GM23338 (cell line): ENCODE measurements at regions not wholly inside any gene's neighbourhood (a gene's known extent, or its start where the extent isn't known, plus 50 kb on each side); places are given as distances from the start of the nearest gene placed in this dataset.

Experiments used
- CREB1 ChIP-seq: fragments of 250-450 bp; sonication (Bioruptor Pico); IDR thresholded peaks from 2 replicates; pipeline ENCODE4 v1.5.0; 2020; ENCODE audit warnings: low read depth, mild to moderate bottlenecking, moderate library complexity
- EZH2 ChIP-seq: fragments of 200-600 bp; sonication (generic); IDR thresholded peaks from one replicate; pipeline ENCODE4 v1.8.0; 2017; ENCODE audit warnings: antibody characterized with exemption, mild to moderate bottlenecking, low read depth; ENCODE audit not compliant: unreplicated experiment
- EZH2phosphoT487 ChIP-seq: fragments of 200-600 bp; sonication (generic); IDR thresholded peaks from one replicate; pipeline ENCODE4 v1.8.1; 2018; ENCODE audit warnings: antibody characterized with exemption; ENCODE audit not compliant: unreplicated experiment
- JUNB ChIP-seq: IDR thresholded peaks from one replicate; pipeline ENCODE4 v1.6.1; 2016; ENCODE audit warnings: antibody characterized with exemption; ENCODE audit not compliant: unreplicated experiment
- NANOG ChIP-seq: IDR thresholded peaks from 2 replicates; pipeline ENCODE4 v1.6.1; 2016; ENCODE audit warnings: antibody characterized with exemption, borderline replicate concordance
- POLR2AphosphoS5 ChIP-seq: IDR thresholded peaks from 2 replicates; pipeline ENCODE4 v1.6.1; 2016; ENCODE audit warnings: antibody characterized with exemption, low read depth
- STAT1 ChIP-seq: IDR thresholded peaks from one replicate; pipeline ENCODE4 v1.6.1; 2016; ENCODE audit warnings: antibody characterized with exemption; ENCODE audit not compliant: unreplicated experiment
- ZNF114 ChIP-seq: fragments of 250-450 bp; sonication (Bioruptor Pico); IDR thresholded peaks from 2 replicates; pipeline ENCODE4 v1.5.0; 2020; ENCODE audit warnings: mild to moderate bottlenecking, moderate library complexity
- ZNF331 ChIP-seq: fragments of 250-450 bp; sonication (Bioruptor Pico); IDR thresholded peaks from 2 replicates; pipeline ENCODE4 v1.5.0; 2020; ENCODE audit warnings: low read depth, mild to moderate bottlenecking, moderate library complexity
- TF ChIP-seq, protein P1 (sequence below), 2 experiments: fragments of 200-600 bp in 1 of 2; sonication (generic) in 1 of 2; conservative IDR thresholded peaks; 2 replicates each; pipeline versions ENCODE4 v1.5.1 to v1.6.1; 2016 to 2017; ENCODE audit warnings: antibody characterized with exemption in 2 of 2, low read depth in 2 of 2, mild to moderate bottlenecking in 2 of 2, moderate library complexity in 1 of 2
- TF ChIP-seq, protein P2 (sequence below): IDR thresholded peaks from one replicate; pipeline ENCODE4 v1.6.1; 2018; ENCODE audit warnings: antibody characterized with exemption; ENCODE audit not compliant: unreplicated experiment
- TF ChIP-seq, protein P3 (sequence below): fragments of 250-450 bp; sonication (Bioruptor Pico); IDR thresholded peaks from 2 replicates; pipeline ENCODE4 v1.5.0; 2020; ENCODE audit warnings: mild to moderate bottlenecking, moderate library complexity
- TF ChIP-seq, protein P4 (sequence below): IDR thresholded peaks from 2 replicates; pipeline ENCODE4 v1.6.1; 2016; ENCODE audit warnings: antibody characterized with exemption

DNA sequence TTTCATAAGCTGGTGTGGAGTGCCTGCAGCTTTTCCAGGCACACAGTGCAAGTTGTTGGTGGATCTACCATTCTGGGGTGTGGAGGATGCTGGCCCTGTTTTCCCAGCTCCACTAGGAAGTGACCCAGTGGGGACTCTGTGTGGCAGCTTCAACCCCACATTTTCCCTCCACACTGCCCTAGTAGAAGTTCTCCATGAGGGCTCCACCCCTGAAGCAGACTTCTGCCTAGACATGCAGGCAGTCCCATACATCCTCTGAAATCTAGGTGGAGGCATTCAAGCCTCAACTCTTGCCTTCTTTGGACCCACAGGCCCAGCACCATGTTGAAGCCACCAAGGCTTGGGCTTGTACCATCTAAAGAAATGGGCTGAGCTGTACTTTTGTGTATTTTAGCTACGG lies 206.2 kb upstream of the GRM7 start:
- TF ChIP-seq, protein P1, sequence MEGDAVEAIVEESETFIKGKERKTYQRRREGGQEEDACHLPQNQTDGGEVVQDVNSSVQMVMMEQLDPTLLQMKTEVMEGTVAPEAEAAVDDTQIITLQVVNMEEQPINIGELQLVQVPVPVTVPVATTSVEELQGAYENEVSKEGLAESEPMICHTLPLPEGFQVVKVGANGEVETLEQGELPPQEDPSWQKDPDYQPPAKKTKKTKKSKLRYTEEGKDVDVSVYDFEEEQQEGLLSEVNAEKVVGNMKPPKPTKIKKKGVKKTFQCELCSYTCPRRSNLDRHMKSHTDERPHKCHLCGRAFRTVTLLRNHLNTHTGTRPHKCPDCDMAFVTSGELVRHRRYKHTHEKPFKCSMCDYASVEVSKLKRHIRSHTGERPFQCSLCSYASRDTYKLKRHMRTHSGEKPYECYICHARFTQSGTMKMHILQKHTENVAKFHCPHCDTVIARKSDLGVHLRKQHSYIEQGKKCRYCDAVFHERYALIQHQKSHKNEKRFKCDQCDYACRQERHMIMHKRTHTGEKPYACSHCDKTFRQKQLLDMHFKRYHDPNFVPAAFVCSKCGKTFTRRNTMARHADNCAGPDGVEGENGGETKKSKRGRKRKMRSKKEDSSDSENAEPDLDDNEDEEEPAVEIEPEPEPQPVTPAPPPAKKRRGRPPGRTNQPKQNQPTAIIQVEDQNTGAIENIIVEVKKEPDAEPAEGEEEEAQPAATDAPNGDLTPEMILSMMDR (conservative IDR thresholded peaks at IDR 0.05; ENCODE audit: low read depth in 2 of 2), result no peak
- no peak for TF ChIP-seq EZH2
- TF ChIP-seq CREB1 (CRISPR knock-in tag), result no peak
- TF ChIP-seq POLR2AphosphoS5, result no peak
- TF ChIP-seq, protein P2, sequence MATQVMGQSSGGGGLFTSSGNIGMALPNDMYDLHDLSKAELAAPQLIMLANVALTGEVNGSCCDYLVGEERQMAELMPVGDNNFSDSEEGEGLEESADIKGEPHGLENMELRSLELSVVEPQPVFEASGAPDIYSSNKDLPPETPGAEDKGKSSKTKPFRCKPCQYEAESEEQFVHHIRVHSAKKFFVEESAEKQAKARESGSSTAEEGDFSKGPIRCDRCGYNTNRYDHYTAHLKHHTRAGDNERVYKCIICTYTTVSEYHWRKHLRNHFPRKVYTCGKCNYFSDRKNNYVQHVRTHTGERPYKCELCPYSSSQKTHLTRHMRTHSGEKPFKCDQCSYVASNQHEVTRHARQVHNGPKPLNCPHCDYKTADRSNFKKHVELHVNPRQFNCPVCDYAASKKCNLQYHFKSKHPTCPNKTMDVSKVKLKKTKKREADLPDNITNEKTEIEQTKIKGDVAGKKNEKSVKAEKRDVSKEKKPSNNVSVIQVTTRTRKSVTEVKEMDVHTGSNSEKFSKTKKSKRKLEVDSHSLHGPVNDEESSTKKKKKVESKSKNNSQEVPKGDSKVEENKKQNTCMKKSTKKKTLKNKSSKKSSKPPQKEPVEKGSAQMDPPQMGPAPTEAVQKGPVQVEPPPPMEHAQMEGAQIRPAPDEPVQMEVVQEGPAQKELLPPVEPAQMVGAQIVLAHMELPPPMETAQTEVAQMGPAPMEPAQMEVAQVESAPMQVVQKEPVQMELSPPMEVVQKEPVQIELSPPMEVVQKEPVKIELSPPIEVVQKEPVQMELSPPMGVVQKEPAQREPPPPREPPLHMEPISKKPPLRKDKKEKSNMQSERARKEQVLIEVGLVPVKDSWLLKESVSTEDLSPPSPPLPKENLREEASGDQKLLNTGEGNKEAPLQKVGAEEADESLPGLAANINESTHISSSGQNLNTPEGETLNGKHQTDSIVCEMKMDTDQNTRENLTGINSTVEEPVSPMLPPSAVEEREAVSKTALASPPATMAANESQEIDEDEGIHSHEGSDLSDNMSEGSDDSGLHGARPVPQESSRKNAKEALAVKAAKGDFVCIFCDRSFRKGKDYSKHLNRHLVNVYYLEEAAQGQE, result no peak
- TF ChIP-seq ZNF331 (CRISPR knock-in tag), result no peak
- TF ChIP-seq EZH2phosphoT487, result no peak
- TF ChIP-seq JUNB, result no peak
- TF ChIP-seq, protein P3, sequence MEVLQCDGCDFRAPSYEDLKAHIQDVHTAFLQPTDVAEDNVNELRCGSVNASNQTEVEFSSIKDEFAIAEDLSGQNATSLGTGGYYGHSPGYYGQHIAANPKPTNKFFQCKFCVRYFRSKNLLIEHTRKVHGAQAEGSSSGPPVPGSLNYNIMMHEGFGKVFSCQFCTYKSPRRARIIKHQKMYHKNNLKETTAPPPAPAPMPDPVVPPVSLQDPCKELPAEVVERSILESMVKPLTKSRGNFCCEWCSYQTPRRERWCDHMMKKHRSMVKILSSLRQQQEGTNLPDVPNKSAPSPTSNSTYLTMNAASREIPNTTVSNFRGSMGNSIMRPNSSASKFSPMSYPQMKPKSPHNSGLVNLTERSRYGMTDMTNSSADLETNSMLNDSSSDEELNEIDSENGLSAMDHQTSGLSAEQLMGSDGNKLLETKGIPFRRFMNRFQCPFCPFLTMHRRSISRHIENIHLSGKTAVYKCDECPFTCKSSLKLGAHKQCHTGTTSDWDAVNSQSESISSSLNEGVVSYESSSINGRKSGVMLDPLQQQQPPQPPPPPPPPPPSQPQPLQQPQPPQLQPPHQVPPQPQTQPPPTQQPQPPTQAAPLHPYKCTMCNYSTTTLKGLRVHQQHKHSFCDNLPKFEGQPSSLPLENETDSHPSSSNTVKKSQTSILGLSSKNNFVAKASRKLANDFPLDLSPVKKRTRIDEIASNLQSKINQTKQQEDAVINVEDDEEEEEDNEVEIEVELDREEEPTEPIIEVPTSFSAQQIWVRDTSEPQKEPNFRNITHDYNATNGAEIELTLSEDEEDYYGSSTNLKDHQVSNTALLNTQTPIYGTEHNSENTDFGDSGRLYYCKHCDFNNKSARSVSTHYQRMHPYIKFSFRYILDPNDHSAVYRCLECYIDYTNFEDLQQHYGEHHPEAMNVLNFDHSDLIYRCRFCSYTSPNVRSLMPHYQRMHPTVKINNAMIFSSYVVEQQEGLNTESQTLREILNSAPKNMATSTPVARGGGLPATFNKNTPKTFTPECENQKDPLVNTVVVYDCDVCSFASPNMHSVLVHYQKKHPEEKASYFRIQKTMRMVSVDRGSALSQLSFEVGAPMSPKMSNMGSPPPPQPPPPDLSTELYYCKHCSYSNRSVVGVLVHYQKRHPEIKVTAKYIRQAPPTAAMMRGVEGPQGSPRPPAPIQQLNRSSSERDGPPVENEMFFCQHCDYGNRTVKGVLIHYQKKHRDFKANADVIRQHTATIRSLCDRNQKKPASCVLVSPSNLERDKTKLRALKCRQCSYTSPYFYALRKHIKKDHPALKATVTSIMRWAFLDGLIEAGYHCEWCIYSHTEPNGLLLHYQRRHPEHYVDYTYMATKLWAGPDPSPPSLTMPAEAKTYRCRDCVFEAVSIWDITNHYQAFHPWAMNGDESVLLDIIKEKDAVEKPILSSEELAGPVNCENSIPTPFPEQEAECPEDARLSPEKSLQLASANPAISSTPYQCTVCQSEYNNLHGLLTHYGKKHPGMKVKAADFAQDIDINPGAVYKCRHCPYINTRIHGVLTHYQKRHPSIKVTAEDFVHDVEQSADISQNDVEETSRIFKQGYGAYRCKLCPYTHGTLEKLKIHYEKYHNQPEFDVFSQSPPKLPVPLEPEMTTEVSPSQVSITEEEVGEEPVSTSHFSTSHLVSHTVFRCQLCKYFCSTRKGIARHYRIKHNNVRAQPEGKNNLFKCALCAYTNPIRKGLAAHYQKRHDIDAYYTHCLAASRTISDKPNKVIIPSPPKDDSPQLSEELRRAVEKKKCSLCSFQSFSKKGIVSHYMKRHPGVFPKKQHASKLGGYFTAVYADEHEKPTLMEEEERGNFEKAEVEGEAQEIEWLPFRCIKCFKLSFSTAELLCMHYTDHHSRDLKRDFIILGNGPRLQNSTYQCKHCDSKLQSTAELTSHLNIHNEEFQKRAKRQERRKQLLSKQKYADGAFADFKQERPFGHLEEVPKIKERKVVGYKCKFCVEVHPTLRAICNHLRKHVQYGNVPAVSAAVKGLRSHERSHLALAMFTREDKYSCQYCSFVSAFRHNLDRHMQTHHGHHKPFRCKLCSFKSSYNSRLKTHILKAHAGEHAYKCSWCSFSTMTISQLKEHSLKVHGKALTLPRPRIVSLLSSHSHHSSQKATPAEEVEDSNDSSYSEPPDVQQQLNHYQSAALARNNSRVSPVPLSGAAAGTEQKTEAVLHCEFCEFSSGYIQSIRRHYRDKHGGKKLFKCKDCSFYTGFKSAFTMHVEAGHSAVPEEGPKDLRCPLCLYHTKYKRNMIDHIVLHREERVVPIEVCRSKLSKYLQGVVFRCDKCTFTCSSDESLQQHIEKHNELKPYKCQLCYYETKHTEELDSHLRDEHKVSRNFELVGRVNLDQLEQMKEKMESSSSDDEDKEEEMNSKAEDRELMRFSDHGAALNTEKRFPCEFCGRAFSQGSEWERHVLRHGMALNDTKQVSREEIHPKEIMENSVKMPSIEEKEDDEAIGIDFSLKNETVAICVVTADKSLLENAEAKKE (CRISPR knock-in tag), result no peak
- TF ChIP-seq ZNF114 (CRISPR knock-in tag), result no peak
- TF ChIP-seq, protein P4, sequence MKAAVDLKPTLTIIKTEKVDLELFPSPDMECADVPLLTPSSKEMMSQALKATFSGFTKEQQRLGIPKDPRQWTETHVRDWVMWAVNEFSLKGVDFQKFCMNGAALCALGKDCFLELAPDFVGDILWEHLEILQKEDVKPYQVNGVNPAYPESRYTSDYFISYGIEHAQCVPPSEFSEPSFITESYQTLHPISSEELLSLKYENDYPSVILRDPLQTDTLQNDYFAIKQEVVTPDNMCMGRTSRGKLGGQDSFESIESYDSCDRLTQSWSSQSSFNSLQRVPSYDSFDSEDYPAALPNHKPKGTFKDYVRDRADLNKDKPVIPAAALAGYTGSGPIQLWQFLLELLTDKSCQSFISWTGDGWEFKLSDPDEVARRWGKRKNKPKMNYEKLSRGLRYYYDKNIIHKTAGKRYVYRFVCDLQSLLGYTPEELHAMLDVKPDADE, result no peak
- TF ChIP-seq STAT1, result no peak
- TF ChIP-seq NANOG, result no peak
